ENCODE measurements at regions not wholly inside any gene's neighbourhood (a gene's known extent, or its start where the extent isn't known, plus 50 kb on each side); places are given as distances from the start of the nearest gene placed in this dataset.
"Not testable (repeated sequence)": the region's sequence is repeated elsewhere in the genome, so short reads cannot be mapped to it uniquely, and the experiment has no call there.

DNA sequence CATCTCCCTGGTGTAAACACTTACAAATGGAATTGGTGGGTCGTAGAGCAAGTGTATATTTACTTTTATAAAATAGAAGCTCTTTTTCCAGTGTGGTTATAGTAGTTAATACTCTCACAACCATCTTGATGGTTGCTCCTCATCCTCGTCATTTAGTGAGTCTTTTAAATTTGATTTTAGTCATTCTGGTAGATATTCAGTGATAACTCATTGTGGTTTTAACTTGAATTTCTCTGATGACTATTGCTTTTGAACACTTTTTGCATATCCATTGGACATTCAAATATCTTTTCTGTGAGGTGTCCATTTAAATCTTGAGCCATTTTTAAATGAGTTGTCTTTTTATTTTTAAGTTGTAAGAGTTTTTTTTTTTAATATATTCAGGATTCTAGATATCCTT lies 189.2 kb upstream of the PHACTR1 start:
- DNase-seq, result no peak

DNA sequence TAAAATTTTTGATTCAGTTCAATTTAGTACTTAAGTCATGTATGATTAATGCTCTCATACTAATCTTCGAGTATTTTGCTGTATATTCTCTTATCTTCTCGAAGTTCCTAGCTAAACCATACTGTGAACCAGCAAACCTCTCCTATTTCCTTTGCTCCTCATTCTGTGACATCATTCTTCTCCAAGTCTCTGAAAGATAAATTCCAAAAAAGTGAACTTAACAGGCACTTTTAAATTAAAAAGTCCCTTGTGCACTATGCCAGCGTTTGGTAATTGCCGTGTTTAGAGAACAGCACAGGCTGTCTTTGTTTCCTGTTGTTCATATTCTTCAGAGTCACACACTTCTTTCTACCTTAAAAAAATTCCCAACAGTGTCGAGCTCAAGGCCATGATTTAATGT lies 188.4 kb upstream of the PHACTR1 start:
- DNase-seq, result no peak

DNA sequence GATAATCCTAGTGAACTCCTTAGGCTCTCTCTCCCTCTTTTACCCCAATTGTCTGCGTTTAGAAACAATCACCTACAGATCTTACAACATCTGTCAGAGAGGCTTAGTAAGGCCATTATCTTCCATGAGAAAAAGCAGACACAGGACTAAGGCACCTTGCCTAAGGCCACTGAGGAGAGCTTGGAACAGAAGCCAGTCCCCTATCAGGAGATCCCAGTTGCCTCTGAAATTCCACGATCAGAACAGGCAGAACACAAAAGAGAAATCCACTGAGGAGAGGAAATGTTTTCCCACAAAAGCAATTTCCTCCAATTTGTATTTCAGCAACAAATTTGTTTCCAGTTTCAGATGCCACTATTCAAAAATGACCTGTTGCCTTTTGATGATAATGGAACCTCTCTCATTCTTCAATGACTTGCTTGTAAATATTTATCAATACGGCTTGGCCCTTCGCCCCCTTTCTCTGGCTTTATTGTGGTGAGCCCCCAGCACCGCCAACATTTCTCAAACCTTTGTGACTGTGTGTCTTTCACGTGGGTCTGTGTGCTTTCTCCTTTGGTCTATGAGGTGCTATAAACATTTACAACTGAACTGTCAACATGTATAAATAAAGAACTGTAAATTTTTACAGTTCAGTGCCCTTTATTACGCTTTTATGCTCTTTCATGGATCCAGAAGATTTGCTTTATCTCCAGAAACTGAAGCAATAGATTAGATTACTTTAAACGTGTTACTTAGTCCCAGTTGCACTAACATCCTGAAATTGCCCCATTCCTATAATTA lies 187.8 kb upstream of the PHACTR1 start:
- DNase-seq, result no peak

DNA sequence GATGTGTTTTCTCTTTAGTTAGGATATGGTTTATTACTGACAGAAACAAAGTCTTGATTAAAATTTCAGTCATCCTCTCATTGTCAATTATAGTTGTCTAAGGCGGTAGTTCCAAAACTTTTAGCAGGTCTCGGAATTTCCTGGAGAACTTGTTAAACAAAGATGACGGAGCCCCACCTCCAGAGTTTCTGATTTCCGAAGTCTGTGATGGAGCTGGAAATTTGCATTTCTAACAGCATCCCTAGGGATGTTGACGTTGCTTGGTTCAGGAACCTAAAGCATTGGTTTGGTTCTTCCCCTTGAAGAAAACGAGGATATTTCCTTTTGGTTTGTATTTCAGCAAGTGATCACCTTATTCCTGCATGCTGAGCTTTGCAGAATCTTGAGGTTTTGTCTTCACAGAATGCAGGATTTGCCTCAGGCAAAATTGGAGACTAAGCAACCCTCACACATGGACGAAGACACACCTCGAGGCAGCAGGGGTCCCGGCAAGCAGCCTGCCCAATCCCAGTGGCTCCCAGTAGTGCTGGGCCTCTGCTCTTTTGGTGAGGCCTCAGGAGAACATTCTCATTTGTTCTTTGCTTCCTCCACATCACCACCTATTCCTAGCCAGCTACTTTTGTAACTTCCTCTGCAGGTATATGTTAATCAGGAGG lies 187.1 kb upstream of the PHACTR1 start:
- no peak for DNase-seq

- no peak for DNase-seq
Observed at GRCh38 chr6:12530345-12530744, 186.2 kb upstream of the PHACTR1 start.

- DNase-seq, result no peak
Observed at GRCh38 chr6:12533586-12533985, 183.0 kb upstream of the PHACTR1 start.

GRCh38 chr6:12534069-12534853 lies 182.3 kb upstream of the PHACTR1 start:
- no peak for DNase-seq

GRCh38 chr6:12535586-12536314 lies 180.8 kb upstream of the PHACTR1 start:
- DNase-seq, result no peak

GRCh38 chr6:12536416-12536815 lies 180.2 kb upstream of the PHACTR1 start:
- no peak for DNase-seq

DNA sequence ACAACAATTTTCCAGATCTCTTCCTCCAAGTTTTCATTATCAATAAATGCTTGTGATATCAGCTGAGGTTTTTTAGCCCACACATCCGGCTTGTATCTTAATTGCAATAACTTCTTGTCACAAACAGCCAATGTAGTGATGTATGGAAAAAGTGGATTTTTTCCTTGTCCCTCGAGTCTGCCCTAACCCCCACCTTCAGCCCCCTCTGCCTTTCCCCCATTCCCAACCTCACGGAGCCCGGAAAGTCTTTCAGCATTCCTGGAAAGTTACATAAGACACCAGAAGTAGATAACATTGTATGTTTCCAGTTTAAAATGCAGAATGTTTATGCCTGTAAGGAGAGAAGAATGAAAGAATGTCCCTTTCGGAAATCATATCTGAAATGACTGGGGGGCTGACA lies 179.2 kb upstream of the PHACTR1 start:
- DNase-seq, result no peak

DNA sequence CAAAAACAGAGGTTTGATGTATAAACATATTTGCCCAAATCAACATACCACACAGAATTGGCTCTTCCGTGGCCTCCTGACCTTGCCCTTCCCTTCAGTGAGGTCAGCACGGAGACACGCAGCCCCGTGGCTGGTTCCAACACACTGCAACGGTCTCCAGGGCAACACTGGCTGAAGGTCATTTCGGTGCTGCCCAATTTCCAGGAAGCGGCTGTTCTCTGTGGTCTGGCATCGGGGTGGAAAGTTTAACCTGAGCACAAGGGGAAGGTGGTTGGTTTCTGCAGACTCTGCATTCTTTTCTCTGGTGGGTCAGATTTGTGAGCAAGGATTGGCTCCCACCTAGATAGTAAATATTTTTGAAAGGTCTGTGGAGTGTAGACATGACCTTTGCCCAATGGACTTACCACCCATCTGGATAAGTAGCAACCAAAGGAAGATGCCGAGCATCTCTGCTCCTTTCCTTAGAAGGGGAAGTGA lies 177.6 kb upstream of the PHACTR1 start:
- no peak for DNase-seq

- not testable (repeated sequence) for DNase-seq
Observed at GRCh38 chr6:12542319-12543115, 174.1 kb upstream of the PHACTR1 start.

DNA sequence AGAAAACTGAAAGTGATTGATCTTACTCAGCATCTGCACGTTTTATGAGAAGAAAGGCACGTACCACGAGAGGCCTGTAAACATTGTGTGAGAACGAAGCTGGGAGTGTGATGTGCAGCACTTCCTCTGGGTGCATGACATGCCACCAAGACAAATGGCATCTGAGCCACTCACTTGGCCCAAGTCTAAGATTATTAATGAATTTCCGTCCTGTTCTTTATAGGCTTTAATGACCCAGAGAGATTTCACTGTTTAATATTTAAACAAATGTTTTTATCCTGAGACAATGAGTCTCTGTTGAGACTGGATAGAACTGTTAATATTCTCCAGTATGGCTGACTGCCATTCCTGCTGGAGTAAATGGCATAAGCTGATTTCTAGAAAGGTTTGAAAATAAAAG lies 172.6 kb upstream of the PHACTR1 start:
- no peak for DNase-seq

- DNase-seq, result no peak
Observed at GRCh38 chr6:12544821-12545565, 171.6 kb upstream of the PHACTR1 start.

- DNase-seq, result no peak
Observed at GRCh38 chr6:12545619-12546409, 170.8 kb upstream of the PHACTR1 start.

DNA sequence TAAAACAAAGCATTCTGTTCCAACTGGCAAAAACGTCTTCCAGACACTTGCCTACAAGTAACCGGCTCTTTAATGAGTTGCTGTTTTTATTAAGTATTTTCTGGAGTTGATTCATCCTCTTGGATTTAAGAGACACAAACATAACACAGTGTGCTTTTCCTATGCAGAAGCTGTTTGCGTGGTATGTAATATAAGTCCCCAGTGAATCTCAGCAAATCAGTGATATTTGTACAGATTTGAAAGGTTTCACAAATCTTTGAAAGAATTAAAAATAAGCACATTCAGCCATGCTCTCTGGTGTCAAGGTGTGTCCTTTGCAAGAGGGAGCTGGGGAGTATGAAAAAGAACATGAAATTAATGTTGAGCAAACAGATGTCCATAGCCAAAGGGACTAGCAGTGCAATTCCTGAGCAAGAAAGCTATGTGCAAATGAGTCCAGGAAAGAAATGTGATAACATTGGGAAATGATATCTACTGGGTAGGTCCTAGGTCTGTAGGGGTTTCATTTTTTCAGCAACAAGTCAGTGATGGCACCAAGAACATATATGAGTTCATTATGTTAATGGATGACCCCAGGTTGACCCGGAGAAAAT lies 170.1 kb upstream of the PHACTR1 start:
- no peak for DNase-seq

GRCh38 chr6:12548526-12548925 lies 168.0 kb upstream of the PHACTR1 start:
- no peak for DNase-seq

DNA sequence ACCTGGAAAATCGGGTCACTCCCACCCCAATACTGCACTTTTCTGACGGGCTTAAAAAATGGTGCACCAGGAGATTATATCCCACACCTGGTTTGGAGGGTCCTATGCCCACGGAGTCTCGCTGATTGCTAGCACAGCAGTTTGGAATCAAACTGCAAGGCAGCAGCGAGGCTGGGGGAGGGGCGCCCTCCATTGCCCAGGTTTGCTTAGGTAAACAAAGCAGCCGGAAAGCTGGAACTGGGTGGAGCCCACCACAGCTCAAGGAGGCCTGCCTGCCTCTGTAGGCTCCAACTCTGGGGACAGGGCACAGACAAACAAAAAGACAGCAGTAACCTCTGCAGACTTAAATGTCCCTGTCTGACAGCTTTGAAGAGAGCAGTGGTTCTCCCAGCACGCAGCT lies 167.1 kb upstream of the PHACTR1 start:
- not testable (repeated sequence) for DNase-seq

DNA sequence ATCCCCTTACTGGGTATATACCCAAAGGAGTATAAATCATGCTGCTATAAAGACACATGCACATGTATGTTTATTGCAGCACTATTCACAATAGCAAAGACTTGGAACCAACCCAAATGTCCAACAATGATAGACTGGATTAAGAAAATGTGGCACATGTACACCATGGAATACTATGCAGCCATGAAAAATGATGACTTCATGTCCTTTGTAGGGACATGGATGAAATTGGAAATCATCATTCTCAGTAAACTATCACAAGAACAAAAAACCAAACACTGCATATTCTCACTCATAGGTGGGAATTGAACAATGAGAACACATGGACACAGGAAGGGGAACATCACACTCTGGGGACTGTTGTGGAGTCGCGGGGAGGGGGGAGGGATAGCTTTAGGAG lies 161.7 kb upstream of the PHACTR1 start:
- DNase-seq, result not testable (repeated sequence)

GRCh38 chr6:12555267-12555666 lies 161.3 kb upstream of the PHACTR1 start:
- no peak for DNase-seq

Measured in midbrain (tissue), 1 donor.